ENCODE measurements at regions not wholly inside any gene's neighbourhood (a gene's known extent, or its start where the extent isn't known, plus 50 kb on each side); places are given as distances from the start of the nearest gene placed in this dataset.

GRCh38 chr2:133884739-133885381, 316.6 kb upstream of the NCKAP5 start:
- peak; percentile 34 for DNase-seq (ENCODE audit: low read depth)
- TF ChIP-seq, protein P1, sequence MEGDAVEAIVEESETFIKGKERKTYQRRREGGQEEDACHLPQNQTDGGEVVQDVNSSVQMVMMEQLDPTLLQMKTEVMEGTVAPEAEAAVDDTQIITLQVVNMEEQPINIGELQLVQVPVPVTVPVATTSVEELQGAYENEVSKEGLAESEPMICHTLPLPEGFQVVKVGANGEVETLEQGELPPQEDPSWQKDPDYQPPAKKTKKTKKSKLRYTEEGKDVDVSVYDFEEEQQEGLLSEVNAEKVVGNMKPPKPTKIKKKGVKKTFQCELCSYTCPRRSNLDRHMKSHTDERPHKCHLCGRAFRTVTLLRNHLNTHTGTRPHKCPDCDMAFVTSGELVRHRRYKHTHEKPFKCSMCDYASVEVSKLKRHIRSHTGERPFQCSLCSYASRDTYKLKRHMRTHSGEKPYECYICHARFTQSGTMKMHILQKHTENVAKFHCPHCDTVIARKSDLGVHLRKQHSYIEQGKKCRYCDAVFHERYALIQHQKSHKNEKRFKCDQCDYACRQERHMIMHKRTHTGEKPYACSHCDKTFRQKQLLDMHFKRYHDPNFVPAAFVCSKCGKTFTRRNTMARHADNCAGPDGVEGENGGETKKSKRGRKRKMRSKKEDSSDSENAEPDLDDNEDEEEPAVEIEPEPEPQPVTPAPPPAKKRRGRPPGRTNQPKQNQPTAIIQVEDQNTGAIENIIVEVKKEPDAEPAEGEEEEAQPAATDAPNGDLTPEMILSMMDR (conservative IDR thresholded peaks at IDR 0.05; ENCODE audit: low read length): peak; percentile 44
- no peak overlapping the region for H3K4me3 ChIP-seq (ENCODE audit: low read length)

DNA sequence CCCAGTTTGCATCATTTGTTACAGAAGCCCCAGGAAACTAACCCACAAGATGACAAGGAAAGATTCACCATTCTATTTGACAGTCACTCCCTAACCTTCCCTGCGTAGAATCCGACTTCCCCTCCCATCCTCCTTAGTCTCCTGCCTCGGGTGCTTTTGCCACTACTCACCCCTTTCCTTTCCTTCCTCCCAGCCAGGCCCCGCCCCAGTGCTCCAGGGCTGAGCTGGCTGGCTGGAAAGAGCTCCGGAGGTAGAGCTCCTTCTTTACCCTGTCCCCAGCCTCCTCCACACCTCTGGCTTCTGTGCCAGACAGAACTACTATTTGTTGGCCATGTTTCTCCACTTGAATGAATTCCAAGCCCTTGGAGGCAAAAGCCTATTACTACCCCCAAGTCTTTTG, 317.6 kb upstream of the NCKAP5 start:
- H3K4me3 ChIP-seq (ENCODE audit: low read length): no peak overlapping the region
- no peak for DNase-seq (ENCODE audit: low read depth)
- TF ChIP-seq, protein P1 (conservative IDR thresholded peaks at IDR 0.05; ENCODE audit: low read length): no peak

DNA sequence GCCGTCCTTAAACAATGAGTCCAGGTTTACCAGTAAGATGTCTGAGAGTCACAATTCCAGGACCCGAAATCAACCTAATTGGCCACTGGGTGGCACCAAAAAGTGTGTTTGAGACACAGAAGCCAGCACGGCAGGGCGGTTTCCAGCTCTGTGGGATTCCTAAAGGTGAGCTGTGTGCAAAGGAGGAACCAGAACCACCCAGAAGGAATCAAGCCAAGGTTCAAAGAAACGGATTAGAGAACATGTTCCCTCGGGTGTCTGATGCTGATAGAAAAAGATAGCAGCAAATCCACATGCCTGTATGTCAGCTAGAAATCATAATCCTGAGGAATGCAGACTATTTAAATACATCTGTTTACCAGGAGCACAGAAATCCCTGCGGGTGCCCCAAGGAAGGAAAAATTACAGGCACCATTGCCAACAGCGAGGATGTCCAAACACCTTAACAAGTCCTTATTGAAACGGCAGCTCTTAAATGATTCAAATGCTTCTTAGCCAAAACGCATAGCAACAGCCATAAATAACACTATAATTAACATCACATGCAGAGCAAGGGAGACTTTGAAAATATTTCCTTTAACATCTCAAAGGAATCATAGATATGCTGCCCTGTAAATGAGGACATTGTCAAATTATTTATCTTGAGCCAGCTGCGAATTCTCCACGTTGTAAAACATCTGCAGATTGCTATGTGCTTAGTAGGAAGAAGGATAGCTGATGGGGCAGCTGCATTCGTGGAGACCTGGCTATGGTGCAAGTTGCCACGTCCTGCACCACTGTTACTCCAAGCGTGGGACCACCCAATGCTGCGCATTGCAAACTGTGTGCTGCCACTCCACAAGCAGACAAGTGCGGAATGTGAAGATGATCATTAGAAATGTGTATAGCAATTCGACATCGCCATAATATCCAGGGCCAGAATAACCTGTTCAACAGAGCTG, 318.7 kb upstream of the NCKAP5 start:
- no peak overlapping the region for H3K4me3 ChIP-seq (ENCODE audit: low read length)
- TF ChIP-seq, protein P1 (conservative IDR thresholded peaks at IDR 0.05; ENCODE audit: low read length): peak; percentile 72
- DNase-seq (ENCODE audit: low read depth): peak; percentile 99

DNA sequence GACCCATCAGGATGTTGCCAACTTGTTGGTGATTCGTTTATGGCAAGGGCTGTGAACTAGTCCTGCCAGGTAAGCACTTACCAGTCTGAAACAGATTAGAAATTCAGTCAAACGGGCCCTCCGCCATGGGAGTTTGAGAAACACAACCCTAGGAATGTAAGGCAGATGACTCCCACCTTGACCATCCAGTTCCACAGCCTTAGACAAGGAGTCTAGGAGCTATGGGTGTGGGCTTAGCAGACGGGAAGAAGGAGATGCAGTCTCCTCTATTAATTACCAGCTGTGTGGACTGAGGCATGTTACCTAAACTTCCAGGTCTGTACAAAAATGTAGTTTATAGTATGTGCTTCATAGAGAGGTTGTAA, 319.4 kb upstream of the NCKAP5 start:
- no peak for DNase-seq (ENCODE audit: low read depth)
- no peak overlapping the region for H3K4me3 ChIP-seq (ENCODE audit: low read length)
- TF ChIP-seq, protein P1 (conservative IDR thresholded peaks at IDR 0.05; ENCODE audit: low read length): no peak

GRCh38 chr2:133888107-133888506, 319.8 kb upstream of the NCKAP5 start:
- TF ChIP-seq, protein P1 (conservative IDR thresholded peaks at IDR 0.05; ENCODE audit: low read length): no peak

GRCh38 chr2:133888621-133889219, 320.5 kb upstream of the NCKAP5 start:
- no peak overlapping the region for H3K4me3 ChIP-seq (ENCODE audit: low read length)
- no peak for DNase-seq (ENCODE audit: low read depth)
- TF ChIP-seq, protein P1 (conservative IDR thresholded peaks at IDR 0.05; ENCODE audit: low read length): no peak

More at GRCh38 chr2:133888107-133888506, 319.8 kb upstream of the NCKAP5 start:
- no peak for DNase-seq (ENCODE audit: low read depth)
- H3K4me3 ChIP-seq (ENCODE audit: low read length): no peak overlapping the region
